ENCODE measurements at regions not wholly inside any gene's neighbourhood (a gene's known extent, or its start where the extent isn't known, plus 50 kb on each side); places are given as distances from the start of the nearest gene placed in this dataset.

DNA sequence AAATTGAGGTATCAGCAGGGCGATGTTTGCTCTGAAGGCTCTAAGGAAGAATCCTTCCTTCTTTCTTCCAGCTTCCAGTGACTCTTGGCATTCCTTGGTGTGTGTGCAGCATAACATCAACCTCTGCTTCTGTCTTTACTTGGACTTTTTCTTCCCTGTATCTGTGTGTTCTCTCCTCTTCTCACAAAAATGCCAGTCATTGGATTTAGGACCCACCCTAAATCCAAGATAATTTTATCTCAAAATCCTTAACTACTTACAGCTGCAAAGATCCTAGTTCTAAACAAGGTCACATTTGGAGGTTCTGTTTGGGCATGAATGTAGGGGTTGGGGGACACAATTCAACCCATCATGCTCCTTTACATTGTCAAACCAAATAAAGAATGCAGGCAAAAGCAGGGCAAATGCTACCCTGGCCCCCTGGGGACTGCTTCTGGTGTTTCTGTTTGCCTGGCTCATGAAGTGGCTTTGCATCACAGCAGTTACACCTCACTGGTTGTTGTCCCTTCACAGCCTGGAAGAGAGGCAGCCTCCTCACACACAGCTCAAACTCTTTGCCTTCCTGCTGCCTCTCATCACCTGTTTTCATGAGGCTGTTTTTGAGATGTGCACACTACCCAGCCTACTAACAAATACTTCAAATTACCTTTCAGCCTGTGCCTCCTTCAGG lies 64.8 kb upstream of the PLCXD3 start:
- H3K79me2 ChIP-seq = no peaks in the 10 kb centered on the region
- no peak overlapping the region for H3K27ac ChIP-seq
- H3K4me1 ChIP-seq = no peaks in the 10 kb centered on the region
- TF ChIP-seq, protein P1, sequence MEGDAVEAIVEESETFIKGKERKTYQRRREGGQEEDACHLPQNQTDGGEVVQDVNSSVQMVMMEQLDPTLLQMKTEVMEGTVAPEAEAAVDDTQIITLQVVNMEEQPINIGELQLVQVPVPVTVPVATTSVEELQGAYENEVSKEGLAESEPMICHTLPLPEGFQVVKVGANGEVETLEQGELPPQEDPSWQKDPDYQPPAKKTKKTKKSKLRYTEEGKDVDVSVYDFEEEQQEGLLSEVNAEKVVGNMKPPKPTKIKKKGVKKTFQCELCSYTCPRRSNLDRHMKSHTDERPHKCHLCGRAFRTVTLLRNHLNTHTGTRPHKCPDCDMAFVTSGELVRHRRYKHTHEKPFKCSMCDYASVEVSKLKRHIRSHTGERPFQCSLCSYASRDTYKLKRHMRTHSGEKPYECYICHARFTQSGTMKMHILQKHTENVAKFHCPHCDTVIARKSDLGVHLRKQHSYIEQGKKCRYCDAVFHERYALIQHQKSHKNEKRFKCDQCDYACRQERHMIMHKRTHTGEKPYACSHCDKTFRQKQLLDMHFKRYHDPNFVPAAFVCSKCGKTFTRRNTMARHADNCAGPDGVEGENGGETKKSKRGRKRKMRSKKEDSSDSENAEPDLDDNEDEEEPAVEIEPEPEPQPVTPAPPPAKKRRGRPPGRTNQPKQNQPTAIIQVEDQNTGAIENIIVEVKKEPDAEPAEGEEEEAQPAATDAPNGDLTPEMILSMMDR (IDR thresholded peaks at IDR 0.05) = no peak
- no peak overlapping the region for H3K9ac ChIP-seq
- no peak overlapping the region for H3K4me2 ChIP-seq (ENCODE audit: low read length)
- H3K9me3 ChIP-seq (ENCODE audit: control insufficient read depth, low read length) = no peaks in the 10 kb centered on the region
- no peaks in the 10 kb centered on the region for H3K27me3 ChIP-seq (ENCODE audit: control insufficient read depth, insufficient read depth, low read length)
- H2AFZ ChIP-seq = no peak overlapping the region
- no peak overlapping the region for H3K4me3 ChIP-seq (ENCODE audit: low read depth, low read length)
- H3K36me3 ChIP-seq (ENCODE audit: control insufficient read depth, insufficient read depth, low read length) = no peaks in the 10 kb centered on the region

DNA sequence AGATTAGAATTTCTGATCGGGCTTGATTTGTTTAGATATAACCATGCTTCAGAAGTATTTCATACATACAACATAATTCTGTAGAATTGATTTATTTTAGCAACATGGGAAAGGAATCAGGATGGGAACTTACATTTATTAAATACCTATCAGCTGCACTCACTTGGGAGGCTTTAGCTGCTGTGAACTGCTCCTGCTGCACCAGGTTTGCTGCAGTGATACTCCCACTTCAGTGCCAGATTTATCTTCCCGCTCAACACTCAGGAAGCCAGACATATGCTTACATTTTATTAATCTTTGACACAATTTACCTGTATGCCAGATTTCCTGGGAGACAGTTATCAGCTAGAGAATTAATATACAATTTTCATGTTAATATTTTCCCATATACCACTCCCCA lies 64.0 kb upstream of the PLCXD3 start:
- TF ChIP-seq, protein P1 (IDR thresholded peaks at IDR 0.05) = no peak
- H3K4me3 ChIP-seq (ENCODE audit: low read depth, low read length) = no peak overlapping the region
- no peak overlapping the region for H3K4me2 ChIP-seq (ENCODE audit: low read length)
- no peaks in the 10 kb centered on the region for H3K4me1 ChIP-seq
- no peak overlapping the region for H2AFZ ChIP-seq
- no peaks in the 10 kb centered on the region for H3K27me3 ChIP-seq (ENCODE audit: control insufficient read depth, insufficient read depth, low read length)
- no peaks in the 10 kb centered on the region for H3K79me2 ChIP-seq
- no peak overlapping the region for H3K9ac ChIP-seq
- H3K36me3 ChIP-seq (ENCODE audit: control insufficient read depth, insufficient read depth, low read length) = no peaks in the 10 kb centered on the region
- no peak overlapping the region for H3K27ac ChIP-seq
- no peaks in the 10 kb centered on the region for H3K9me3 ChIP-seq (ENCODE audit: control insufficient read depth, low read length)
